ENCODE measurements at regions not wholly inside any gene's neighbourhood (a gene's known extent, or its start where the extent isn't known, plus 50 kb on each side); places are given as distances from the start of the nearest gene placed in this dataset.

GRCh38 chr6:43878823-43879495 is 108.9 kb downstream of the VEGFA start:
- in situ Hi-C loops (cut with HindIII; ENCODE audit: low sequenced_read_pairs): no loop called here

GRCh38 chr6:43878127-43878634 is 108.2 kb downstream of the VEGFA start:
- in situ Hi-C loops (cut with HindIII; ENCODE audit: low sequenced_read_pairs): no loop called here

DNA sequence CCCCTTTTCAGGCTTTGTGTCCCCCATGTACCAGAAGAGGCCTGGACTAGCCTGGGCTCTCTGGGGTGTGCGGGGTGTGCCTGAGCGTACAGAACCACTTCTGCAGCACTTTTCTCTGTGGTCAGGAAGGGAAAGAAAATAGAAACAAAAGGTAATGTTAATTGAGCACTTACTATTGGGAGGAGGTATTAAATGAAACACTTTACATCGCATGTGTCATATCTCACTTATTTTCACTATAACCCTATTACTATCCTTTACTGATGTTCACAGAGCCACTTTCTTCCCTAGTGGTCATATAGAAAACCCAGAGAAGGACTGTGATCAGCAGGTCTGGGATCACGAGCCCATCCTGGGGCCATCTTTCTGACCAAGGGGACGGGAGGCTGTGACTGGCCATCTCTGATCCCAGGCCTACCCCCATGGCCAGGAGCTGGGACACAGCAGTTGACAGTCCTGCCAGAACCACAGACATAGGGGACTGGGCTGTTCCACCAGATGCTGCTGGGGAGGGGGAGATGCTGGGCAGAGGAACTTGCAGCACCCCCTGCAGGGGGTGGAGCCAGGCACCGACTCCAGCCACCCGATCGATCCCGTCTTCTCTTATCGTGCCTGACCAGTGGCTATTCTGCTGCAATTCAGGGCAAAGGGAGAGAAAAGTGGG is 107.6 kb downstream of the VEGFA start:
- in situ Hi-C loops (cut with HindIII; ENCODE audit: low sequenced_read_pairs): no loop called here

- in situ Hi-C loops (cut with HindIII; ENCODE audit: low sequenced_read_pairs): no loop called here
These were observed 107.0 kb downstream of the VEGFA start for GRCh38 chr6:43877036-43877435.

DNA sequence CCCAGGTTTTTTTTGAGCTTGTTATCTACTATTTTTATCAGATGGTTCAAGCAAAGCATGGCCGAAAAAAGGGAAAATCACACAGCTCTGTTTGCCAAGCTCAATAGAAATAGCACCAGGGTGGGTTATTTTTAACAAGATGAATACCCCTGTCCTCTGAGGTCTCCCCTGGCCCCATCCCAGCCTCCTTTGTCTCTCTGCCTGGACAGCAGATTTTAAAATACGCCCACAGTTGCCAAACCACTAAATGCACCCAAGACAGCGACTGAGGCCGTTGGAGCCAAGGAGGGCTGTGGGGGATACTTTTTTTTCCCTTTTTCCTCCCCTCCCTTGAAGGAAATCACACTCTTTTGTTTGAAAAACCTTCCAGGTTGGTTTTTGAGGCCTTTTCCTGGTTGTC is 106.6 kb downstream of the VEGFA start:
- in situ Hi-C loops (cut with HindIII; ENCODE audit: low sequenced_read_pairs): no loop called here

- in situ Hi-C loops (cut with HindIII; ENCODE audit: low sequenced_read_pairs): no loop called here
These were observed 106.0 kb downstream of the VEGFA start for GRCh38 chr6:43875849-43876572.

DNA sequence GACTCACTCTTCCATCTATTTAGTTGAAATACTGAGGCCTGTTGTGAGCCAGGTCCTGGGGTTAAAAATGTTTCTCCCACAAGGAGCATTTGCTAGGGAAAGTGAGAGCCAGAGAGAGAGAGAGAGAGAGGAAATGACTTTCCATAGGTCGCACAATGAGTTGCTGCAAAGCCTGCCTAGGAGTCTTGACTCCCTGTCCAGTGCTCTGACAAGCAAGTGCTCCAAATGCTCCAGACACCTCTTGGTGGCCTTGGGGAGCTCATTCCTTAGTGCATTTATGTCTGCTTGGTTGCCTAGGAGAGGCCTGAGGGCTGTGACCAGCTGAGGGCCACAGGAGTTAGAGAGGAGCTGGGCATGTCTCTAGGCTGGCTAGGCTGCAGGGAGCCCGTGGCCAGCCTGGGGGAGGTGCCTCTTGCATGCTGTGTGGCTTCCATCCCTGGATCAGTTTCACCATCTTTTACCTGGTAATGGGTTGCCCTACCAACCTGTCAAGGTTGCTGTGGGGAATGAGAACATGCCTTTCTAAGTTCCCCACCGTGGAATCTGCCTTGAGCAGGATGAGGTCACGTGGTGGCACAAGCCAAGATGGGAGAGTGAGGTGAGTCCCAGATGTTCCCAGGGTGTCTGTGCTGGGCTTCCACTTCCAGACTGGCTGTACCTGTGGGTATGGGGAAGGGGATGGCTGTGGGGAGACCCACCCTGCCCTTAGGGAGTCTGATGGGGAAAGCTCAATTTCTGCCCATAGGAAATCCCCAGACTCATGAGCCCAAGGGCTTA is 105.0 kb downstream of the VEGFA start:
- in situ Hi-C loops (cut with HindIII; ENCODE audit: low sequenced_read_pairs): no loop called here

- in situ Hi-C loops (cut with HindIII; ENCODE audit: low sequenced_read_pairs): no loop called here
These were observed 104.0 kb downstream of the VEGFA start for GRCh38 chr6:43873806-43874714.

DNA sequence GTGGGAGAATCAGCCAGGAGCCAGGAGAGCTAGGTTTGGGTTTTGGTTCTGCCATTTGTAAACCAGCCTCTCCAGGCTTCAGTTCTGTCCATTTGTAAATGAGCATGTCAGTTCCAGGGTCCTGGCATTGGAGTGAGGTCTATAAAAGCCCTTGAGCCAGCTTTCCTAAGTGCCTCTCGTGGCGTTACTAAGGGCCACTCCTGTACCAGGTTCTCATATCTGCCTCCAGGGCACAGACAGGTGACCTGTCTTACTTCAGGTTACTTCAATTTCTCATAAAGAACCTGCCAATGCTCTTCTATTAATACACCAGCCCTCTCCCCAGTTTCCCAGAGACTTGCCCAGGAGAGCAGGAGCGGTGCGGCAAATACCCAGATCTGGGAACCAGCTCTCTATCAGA is 101.9 kb downstream of the VEGFA start:
- in situ Hi-C loops (cut with HindIII; ENCODE audit: low sequenced_read_pairs): no loop called here

GRCh38 chr6:43871284-43871683 is 101.3 kb downstream of the VEGFA start:
- in situ Hi-C loops (cut with HindIII; ENCODE audit: low sequenced_read_pairs): no loop called here

- in situ Hi-C loops (cut with HindIII; ENCODE audit: low sequenced_read_pairs): no loop called here
These were observed 100.7 kb downstream of the VEGFA start for GRCh38 chr6:43870660-43871061.

- in situ Hi-C loops (cut with HindIII; ENCODE audit: low sequenced_read_pairs): no loop called here
These were observed 100.0 kb downstream of the VEGFA start for GRCh38 chr6:43869792-43870659.

GRCh38 chr6:43869079-43869710 is 99.2 kb downstream of the VEGFA start:
- in situ Hi-C loops (cut with HindIII; ENCODE audit: low sequenced_read_pairs): no loop called here

- in situ Hi-C loops (cut with HindIII; ENCODE audit: low sequenced_read_pairs): no loop called here
These were observed 98.5 kb downstream of the VEGFA start for GRCh38 chr6:43868467-43868866.

GRCh38 chr6:43867996-43868395 is 98.0 kb downstream of the VEGFA start:
- in situ Hi-C loops (cut with HindIII; ENCODE audit: low sequenced_read_pairs): no loop called here

GRCh38 chr6:43867246-43867645 is 97.2 kb downstream of the VEGFA start:
- in situ Hi-C loops (cut with HindIII; ENCODE audit: low sequenced_read_pairs): no loop called here

DNA sequence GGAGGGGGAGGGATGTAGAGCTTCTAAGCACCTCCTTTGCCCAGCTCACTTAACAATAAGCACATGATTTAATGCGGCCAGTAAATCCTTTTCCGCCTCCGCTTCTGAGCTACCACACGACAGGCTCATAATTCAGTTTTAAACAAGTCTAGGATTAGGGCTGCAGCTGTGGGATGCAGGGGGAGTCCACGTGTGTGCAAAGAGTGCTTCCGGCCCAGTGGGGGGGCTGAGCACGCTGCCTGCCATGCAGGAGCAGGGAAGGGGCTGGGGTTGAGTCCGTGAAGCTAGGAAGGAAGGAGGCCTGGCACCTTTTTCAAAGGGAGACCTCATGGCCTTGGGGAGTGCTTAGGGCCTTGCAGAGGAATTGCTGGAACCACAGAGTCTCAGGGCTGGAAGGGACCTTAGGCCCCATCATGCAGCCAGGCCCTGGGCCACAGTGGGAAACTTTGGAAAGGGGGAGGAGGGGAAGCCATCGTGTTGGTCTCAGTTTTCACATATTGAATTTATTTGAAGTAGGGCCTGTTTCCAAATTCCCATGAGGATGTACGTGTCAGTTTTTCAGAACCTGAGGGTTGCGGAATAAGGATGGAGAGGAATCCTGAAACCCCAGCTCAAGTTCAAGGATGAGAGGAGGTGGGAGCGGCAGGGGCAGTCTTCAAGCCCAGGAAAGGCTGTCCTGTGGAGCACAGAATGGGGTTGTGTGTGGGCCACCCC is 96.1 kb downstream of the VEGFA start:
- in situ Hi-C loops (cut with HindIII; ENCODE audit: low sequenced_read_pairs): no loop called here

GRCh38 chr6:43865086-43865485 is 95.1 kb downstream of the VEGFA start:
- in situ Hi-C loops (cut with HindIII; ENCODE audit: low sequenced_read_pairs): no loop called here
